ENCODE measurements at regions not wholly inside any gene's neighbourhood (a gene's known extent, or its start where the extent isn't known, plus 50 kb on each side); places are given as distances from the start of the nearest gene placed in this dataset.
"Not testable (repeated sequence)": the region's sequence is repeated elsewhere in the genome, so short reads cannot be mapped to it uniquely, and the experiment has no call there.

DNA sequence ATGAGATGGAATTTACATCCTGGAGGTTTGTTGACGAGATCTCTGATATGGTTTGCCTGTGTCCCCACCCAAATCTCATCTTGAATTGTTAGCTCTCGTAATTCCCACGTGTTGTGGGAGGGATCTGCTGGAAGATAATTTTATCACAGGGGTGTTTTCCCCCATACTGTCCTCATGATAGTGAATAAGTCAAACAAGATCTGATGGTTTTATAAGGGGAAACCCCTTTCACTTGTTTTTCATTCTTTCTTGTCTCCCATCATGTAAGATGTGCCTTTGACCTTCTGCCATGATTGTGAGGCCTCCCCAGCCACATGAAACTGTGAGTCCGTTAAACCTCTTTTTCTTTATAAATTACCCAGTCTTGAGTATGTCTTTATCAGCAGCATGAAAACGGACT is 337.4 kb downstream of the BCL11B start:
- not testable (repeated sequence) for TF ChIP-seq POLR2A (IDR thresholded peaks at IDR 0.05; ENCODE audit: insufficient read depth in 1 of 2, low read depth in 2 of 2, low read length in 2 of 2); CBX5 (CRISPR knock-in tag; IDR thresholded peaks at IDR 0.05; ENCODE audit: borderline replicate concordance); PTBP1 (IDR thresholded peaks at IDR 0.05; ENCODE audit: low read depth, low read length, poor library complexity, severe bottlenecking); ZBTB1 (CRISPR knock-in tag; IDR thresholded peaks at IDR 0.05; ENCODE audit: borderline replicate concordance); ZNF530 (CRISPR knock-in tag; IDR thresholded peaks at IDR 0.05; ENCODE audit: low read depth); TMF1 (CRISPR knock-in tag; IDR thresholded peaks at IDR 0.05; ENCODE audit: low read depth)

Measured in HepG2 (cell line).